Fibroblast of lung (primary cell): ENCODE measurements at regions not wholly inside any gene's neighbourhood (a gene's known extent, or its start where the extent isn't known, plus 50 kb on each side); places are given as distances from the start of the nearest gene placed in this dataset.

Source experiments
- DNase-seq, 2 donors: peaks; one replicate each; pipeline versions ENCODE4 v3.0.0 to v3.0.0-alpha.2; 2010; ENCODE audit warnings: low read depth in 2 of 2
- H2AFZ ChIP-seq: 2 replicates; pipeline ENCODE4 v1.5.1; 2012; ENCODE audit warnings: low read length, control low read depth, inconsistent platforms
- H3K27ac ChIP-seq: 2 replicates; pipeline ENCODE4 v1.5.1; 2011; ENCODE audit warnings: low read length, control low read depth; ENCODE audit not compliant: insufficient read depth
- H3K27me3 ChIP-seq: 2 replicates; pipeline ENCODE4 v1.5.1; 2011; ENCODE audit warnings: mild to moderate bottlenecking, low read length; ENCODE audit not compliant: control insufficient read depth, insufficient read depth
- H3K36me3 ChIP-seq: 2 replicates; pipeline ENCODE4 v1.5.1; 2011; ENCODE audit warnings: low read length; ENCODE audit not compliant: control insufficient read depth, insufficient read depth
- H3K4me1 ChIP-seq: 2 replicates; pipeline ENCODE4 v1.5.1; 2011; ENCODE audit warnings: low read length; ENCODE audit not compliant: control insufficient read depth, insufficient read depth; ENCODE audit errors: extremely low read depth
- H3K4me2 ChIP-seq: 2 replicates; pipeline ENCODE4 v1.5.1; 2011; ENCODE audit warnings: low read length, control low read depth; ENCODE audit not compliant: insufficient read depth; ENCODE audit errors: extremely low read depth
- H3K4me3 ChIP-seq, 4 experiments: fragments of 200-600 bp in 1 of 4; sonication (generic) in 1 of 4; replicated peaks in 1 of 4; 2 replicates each; pipeline ENCODE4 v1.5.1; 2011 to 2016; ENCODE audit warnings: low read length in 4 of 4, low read depth in 3 of 4, mild to moderate bottlenecking in 3 of 4, control low read depth in 2 of 4, inconsistent platforms in 1 of 4, mixed read lengths in 1 of 4; ENCODE audit not compliant: insufficient read depth in 1 of 4; ENCODE audit errors: control extremely low read depth in 1 of 4
- H3K79me2 ChIP-seq: 2 replicates; pipeline ENCODE4 v1.5.1; 2012; ENCODE audit warnings: mild to moderate bottlenecking, low read length, inconsistent platforms; ENCODE audit not compliant: control insufficient read depth, insufficient read depth
- H3K9ac ChIP-seq: 2 replicates; pipeline ENCODE4 v1.5.1; 2011; ENCODE audit warnings: mild to moderate bottlenecking, low read length, control low read depth; ENCODE audit not compliant: insufficient read depth
- H3K9me3 ChIP-seq: 2 replicates; pipeline ENCODE4 v1.5.1; 2012; ENCODE audit warnings: low read depth, low read length; ENCODE audit not compliant: control insufficient read depth, insufficient read depth
- H4K20me1 ChIP-seq: 2 replicates; pipeline ENCODE4 v1.5.1; 2011; ENCODE audit warnings: low read length; ENCODE audit not compliant: control insufficient read depth, insufficient read depth; ENCODE audit errors: extremely low read depth
- CTCF ChIP-seq, 2 donors: IDR thresholded peaks in 1 of 2; conservative IDR thresholded peaks in 1 of 2; 1 replicate in 1 of 2; 2 replicates in 1 of 2; pipeline ENCODE4 v1.5.1; 2011 to 2012; ENCODE audit warnings: low read length in 2 of 2, control low read depth in 1 of 2, inconsistent platforms in 1 of 2, low read depth in 1 of 2, mild to moderate bottlenecking in 1 of 2
- EZH2 ChIP-seq: IDR thresholded peaks from 2 replicates; pipeline ENCODE4 v1.5.1; 2012; ENCODE audit warnings: low read length, control low read depth, mild to moderate bottlenecking; ENCODE audit errors: missing control alignments

GRCh38 chrX:118167361-118167760, 50.8 kb upstream of the KLHL13 start:
- no peak overlapping the region for H3K4me3 ChIP-seq
- H3K27ac ChIP-seq = no peak overlapping the region
- no peaks in the 10 kb centered on the region for H3K79me2 ChIP-seq
- H3K9me3 ChIP-seq = no peaks in the 10 kb centered on the region
- DNase-seq = no peak
- H2AFZ ChIP-seq = no peak overlapping the region
- no peak overlapping the region for H3K9ac ChIP-seq
- H3K4me1 ChIP-seq = no peaks in the 10 kb centered on the region
- H3K4me2 ChIP-seq = no peak overlapping the region
- TF ChIP-seq EZH2 = no peak
- TF ChIP-seq CTCF (conservative IDR thresholded peaks at IDR 0.05 in 1 of 2, IDR thresholded peaks at IDR 0.05 in 1 of 2; ENCODE audit: low read depth in 1 of 2, low read length in 2 of 2) = no peak
- no peaks in the 10 kb centered on the region for H3K36me3 ChIP-seq
- no peaks in the 10 kb centered on the region for H3K27me3 ChIP-seq
- no peaks in the 10 kb centered on the region for H4K20me1 ChIP-seq

- no peak for DNase-seq
- H3K36me3 ChIP-seq = no peaks in the 10 kb centered on the region
- TF ChIP-seq EZH2 (no peak), CTCF (conservative IDR thresholded peaks at IDR 0.05 in 1 of 2, IDR thresholded peaks at IDR 0.05 in 1 of 2; ENCODE audit: low read depth in 1 of 2, low read length in 2 of 2) (no peak)
- no peaks in the 10 kb centered on the region for H4K20me1 ChIP-seq
- no peaks in the 10 kb centered on the region for H3K9me3 ChIP-seq
- H2AFZ ChIP-seq = no peak overlapping the region
- no peak overlapping the region for H3K27ac ChIP-seq
- no peaks in the 10 kb centered on the region for H3K27me3 ChIP-seq
- H3K9ac ChIP-seq = no peak overlapping the region
- H3K79me2 ChIP-seq = no peaks in the 10 kb centered on the region
- H3K4me1 ChIP-seq = no peaks in the 10 kb centered on the region
- H3K4me2 ChIP-seq = no peak overlapping the region
- no peak overlapping the region for H3K4me3 ChIP-seq
These were observed 54.7 kb upstream of the KLHL13 start for GRCh38 chrX:118171356-118171755.

GRCh38 chrX:118174516-118175098, 58.0 kb upstream of the KLHL13 start:
- Histone ChIP-seq H3K36me3 (no peaks in the 10 kb centered on the region), H3K27ac (no peak overlapping the region), H2AFZ (no peak overlapping the region), H3K4me1 (no peaks in the 10 kb centered on the region), H3K79me2 (no peaks in the 10 kb centered on the region), H3K27me3 (no peaks in the 10 kb centered on the region), H3K9me3 (no peaks in the 10 kb centered on the region), H4K20me1 (no peaks in the 10 kb centered on the region), H3K4me3 (no peak overlapping the region), H3K4me2 (no peak overlapping the region), H3K9ac (no peak overlapping the region)
- no peak for TF ChIP-seq EZH2
- no peak for TF ChIP-seq CTCF (conservative IDR thresholded peaks at IDR 0.05 in 1 of 2, IDR thresholded peaks at IDR 0.05 in 1 of 2; ENCODE audit: low read depth in 1 of 2, low read length in 2 of 2)
- DNase-seq = peak in 1 of 2 donors; percentile 4
